HL-60 (cell line): ENCODE measurements at regions not wholly inside any gene's neighbourhood (a gene's known extent, or its start where the extent isn't known, plus 50 kb on each side); places are given as distances from the start of the nearest gene placed in this dataset.

Experiments used
- DNase-seq, 2 experiments: peaks; one replicate each; pipeline ENCODE4 v3.0.0-alpha.2; 2010 to 2020; ENCODE audit warnings: low read depth in 1 of 2, low spot score in 1 of 2
- H3K27ac ChIP-seq: fragments of 250-450 bp; sonication (Bioruptor Pico); replicated peaks from 2 replicates; pipeline ENCODE4 v1.5.1; 2020; ENCODE audit warnings: mild to moderate bottlenecking, moderate library complexity
- H3K27me3 ChIP-seq: fragments of 250-450 bp; sonication (Bioruptor Pico); 2 replicates; pipeline ENCODE4 v1.5.1; 2021; ENCODE audit warnings: mild to moderate bottlenecking, moderate library complexity; ENCODE audit not compliant: insufficient read depth, poor library complexity, severe bottlenecking
- H3K4me3 ChIP-seq: replicated peaks from 2 replicates; pipeline ENCODE4 v1.5.1; 2011; ENCODE audit warnings: mild to moderate bottlenecking, control low read depth, low read length; ENCODE audit not compliant: insufficient read depth
- GABPA ChIP-seq: IDR thresholded peaks from 2 replicates; pipeline ENCODE4 v1.6.1; 2012; ENCODE audit warnings: low read depth
- POLR2AphosphoS5 ChIP-seq: IDR thresholded peaks from 2 replicates; pipeline ENCODE4 v1.6.1; 2012; ENCODE audit warnings: low read depth
- SPI1 ChIP-seq: IDR thresholded peaks from 2 replicates; pipeline ENCODE4 v1.6.1; 2012; ENCODE audit warnings: low read depth, mild to moderate bottlenecking, borderline replicate concordance
- TF ChIP-seq, protein P1 (sequence below): IDR thresholded peaks from 2 replicates; pipeline ENCODE4 v1.6.1; 2012; ENCODE audit warnings: low read depth; ENCODE audit not compliant: insufficient replicate concordance
- TF ChIP-seq, protein P2 (sequence below): IDR thresholded peaks from one replicate; pipeline ENCODE4 v1.5.1; 2011; ENCODE audit warnings: low read length, control low read depth, inconsistent platforms; ENCODE audit not compliant: insufficient read depth

DNA sequence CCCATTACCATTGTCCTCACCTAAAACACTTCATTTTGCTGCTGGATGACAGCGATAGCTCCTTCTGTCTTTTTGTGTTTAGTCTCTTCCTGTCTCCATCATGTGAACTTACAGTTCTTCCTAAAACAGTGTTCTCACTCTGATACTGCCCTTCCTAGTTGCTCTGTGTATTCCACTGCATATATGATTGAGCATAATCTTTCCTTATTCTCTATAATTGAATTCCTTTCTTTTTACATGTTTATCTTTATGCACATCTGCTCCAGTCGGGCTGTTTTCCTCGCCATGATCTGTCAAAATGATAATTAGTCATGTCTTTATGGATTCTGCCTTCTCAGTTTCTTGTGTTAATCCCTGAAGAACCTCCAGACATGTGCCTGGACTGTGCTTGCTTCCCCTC, 405.1 kb upstream of the SEMA6D start:
- DNase-seq = no peak
- no peak overlapping the region for H3K27ac ChIP-seq

DNA sequence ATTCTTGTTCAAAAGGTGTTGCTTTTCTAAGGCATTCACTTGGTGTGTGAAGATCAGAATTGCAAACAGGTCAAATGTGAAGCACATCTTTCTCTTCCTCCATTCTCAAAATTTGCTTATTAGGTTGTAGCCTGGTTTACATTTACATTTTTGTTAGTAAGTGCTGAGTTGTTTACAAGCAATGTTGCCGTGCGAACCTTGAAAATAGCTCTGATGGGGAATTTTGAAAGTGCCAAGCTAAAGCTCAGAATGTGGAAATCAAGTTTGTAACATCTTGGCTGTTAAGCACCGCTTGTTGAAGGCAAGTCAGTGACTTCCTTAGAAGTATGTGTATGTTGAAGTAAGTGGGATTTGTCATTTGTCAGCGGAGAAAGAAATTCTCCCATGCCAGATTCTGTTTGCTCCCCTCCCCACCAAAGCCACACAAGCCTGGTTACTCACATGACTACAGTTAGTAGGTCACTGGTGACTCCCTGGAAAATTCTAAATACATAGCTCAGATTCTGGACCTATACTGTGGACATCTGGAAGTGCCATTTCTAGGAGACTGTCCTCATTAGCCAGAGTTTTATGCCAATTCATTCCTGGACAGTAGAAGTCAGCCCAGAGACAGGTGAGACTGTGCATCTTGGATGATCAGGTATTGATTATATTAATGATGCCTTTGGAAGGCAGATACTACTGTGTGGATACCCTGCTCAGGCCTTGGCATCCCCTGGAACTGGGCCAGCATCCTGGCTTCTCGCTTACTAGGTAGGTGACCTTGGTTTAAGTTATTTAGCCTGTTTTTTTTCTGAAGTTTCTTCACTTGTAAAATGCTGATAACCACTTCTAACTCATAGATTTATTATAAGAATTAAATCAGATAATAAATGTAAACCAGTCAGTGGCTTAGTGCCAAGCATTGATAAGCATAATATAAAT, 390.6 kb upstream of the SEMA6D start:
- no peak overlapping the region for H3K4me3 ChIP-seq
- TF ChIP-seq, protein P1, sequence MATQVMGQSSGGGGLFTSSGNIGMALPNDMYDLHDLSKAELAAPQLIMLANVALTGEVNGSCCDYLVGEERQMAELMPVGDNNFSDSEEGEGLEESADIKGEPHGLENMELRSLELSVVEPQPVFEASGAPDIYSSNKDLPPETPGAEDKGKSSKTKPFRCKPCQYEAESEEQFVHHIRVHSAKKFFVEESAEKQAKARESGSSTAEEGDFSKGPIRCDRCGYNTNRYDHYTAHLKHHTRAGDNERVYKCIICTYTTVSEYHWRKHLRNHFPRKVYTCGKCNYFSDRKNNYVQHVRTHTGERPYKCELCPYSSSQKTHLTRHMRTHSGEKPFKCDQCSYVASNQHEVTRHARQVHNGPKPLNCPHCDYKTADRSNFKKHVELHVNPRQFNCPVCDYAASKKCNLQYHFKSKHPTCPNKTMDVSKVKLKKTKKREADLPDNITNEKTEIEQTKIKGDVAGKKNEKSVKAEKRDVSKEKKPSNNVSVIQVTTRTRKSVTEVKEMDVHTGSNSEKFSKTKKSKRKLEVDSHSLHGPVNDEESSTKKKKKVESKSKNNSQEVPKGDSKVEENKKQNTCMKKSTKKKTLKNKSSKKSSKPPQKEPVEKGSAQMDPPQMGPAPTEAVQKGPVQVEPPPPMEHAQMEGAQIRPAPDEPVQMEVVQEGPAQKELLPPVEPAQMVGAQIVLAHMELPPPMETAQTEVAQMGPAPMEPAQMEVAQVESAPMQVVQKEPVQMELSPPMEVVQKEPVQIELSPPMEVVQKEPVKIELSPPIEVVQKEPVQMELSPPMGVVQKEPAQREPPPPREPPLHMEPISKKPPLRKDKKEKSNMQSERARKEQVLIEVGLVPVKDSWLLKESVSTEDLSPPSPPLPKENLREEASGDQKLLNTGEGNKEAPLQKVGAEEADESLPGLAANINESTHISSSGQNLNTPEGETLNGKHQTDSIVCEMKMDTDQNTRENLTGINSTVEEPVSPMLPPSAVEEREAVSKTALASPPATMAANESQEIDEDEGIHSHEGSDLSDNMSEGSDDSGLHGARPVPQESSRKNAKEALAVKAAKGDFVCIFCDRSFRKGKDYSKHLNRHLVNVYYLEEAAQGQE = no peak
- TF ChIP-seq POLR2AphosphoS5 (no peak), GABPA (no peak), SPI1 (no peak)
- TF ChIP-seq, protein P2, sequence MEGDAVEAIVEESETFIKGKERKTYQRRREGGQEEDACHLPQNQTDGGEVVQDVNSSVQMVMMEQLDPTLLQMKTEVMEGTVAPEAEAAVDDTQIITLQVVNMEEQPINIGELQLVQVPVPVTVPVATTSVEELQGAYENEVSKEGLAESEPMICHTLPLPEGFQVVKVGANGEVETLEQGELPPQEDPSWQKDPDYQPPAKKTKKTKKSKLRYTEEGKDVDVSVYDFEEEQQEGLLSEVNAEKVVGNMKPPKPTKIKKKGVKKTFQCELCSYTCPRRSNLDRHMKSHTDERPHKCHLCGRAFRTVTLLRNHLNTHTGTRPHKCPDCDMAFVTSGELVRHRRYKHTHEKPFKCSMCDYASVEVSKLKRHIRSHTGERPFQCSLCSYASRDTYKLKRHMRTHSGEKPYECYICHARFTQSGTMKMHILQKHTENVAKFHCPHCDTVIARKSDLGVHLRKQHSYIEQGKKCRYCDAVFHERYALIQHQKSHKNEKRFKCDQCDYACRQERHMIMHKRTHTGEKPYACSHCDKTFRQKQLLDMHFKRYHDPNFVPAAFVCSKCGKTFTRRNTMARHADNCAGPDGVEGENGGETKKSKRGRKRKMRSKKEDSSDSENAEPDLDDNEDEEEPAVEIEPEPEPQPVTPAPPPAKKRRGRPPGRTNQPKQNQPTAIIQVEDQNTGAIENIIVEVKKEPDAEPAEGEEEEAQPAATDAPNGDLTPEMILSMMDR = no peak
- no peaks in the 10 kb centered on the region for H3K27me3 ChIP-seq
- no peak overlapping the region for H3K27ac ChIP-seq
- DNase-seq = no peak

More for the DNA sequence above, 405.1 kb upstream of the SEMA6D start:
- TF ChIP-seq, protein P1 = no peak
- TF ChIP-seq SPI1 (no peak), POLR2AphosphoS5 (no peak), GABPA (no peak)
- TF ChIP-seq, protein P2 = no peak
- no peaks in the 10 kb centered on the region for H3K27me3 ChIP-seq
- H3K4me3 ChIP-seq = no peak overlapping the region

DNA sequence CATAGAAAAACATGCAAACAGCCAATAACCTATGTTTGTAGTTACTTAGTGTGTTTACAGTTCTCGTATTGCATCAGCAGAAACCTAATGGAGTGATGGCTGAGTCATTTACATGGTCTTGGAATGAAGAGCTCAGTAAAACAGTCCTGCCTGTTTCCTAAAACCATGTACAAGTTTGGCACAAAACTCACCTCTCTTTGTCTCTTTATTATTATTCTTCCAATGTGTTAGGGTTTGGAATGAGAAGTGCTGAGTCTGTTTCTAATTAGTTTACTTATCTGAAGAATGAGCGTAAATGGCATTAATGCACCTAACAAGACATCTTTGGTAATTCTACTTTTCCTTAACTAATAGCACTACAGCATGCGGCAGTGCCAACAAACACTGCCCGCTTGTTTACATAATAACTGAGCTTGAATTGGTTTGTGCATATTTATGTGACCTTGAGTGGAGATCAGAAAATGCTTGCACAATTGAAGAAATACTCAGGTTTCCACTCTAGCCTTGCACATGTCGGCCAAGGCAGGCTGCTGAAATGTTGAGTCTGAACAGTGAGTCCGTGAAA, 385.4 kb upstream of the SEMA6D start:
- TF ChIP-seq, protein P1 = no peak
- no peak for TF ChIP-seq SPI1
- TF ChIP-seq GABPA = no peak
- TF ChIP-seq POLR2AphosphoS5 = no peak
- TF ChIP-seq, protein P2 = no peak
- no peak for DNase-seq
- no peak overlapping the region for H3K4me3 ChIP-seq
- H3K27me3 ChIP-seq = no peaks in the 10 kb centered on the region
- no peak overlapping the region for H3K27ac ChIP-seq
